Activated CD4-positive, alpha-beta T cell treated with anti-CD3 and anti-CD28 coated beads, Interleukin-2, Interleukin-4, amounts not matched to agents 100 ng/mL and 50 ng/mL, durations not matched to agents 16 hours and 8 hours (primary cell): ENCODE measurements at regions not wholly inside any gene's neighbourhood (a gene's known extent, or its start where the extent isn't known, plus 50 kb on each side); places are given as distances from the start of the nearest gene placed in this dataset.
"Not testable (repeated sequence)": the region's sequence is repeated elsewhere in the genome, so short reads cannot be mapped to it uniquely, and the experiment has no call there.

Experiments
- DNase-seq: peaks from one replicate; pipeline ENCODE4 v3.0.0-alpha.2; 2020; ENCODE audit warnings: low spot score

GRCh38 chr16:86346034-86346433 lies 164.3 kb upstream of the FOXF1 start:
- DNase-seq: no peak

DNA sequence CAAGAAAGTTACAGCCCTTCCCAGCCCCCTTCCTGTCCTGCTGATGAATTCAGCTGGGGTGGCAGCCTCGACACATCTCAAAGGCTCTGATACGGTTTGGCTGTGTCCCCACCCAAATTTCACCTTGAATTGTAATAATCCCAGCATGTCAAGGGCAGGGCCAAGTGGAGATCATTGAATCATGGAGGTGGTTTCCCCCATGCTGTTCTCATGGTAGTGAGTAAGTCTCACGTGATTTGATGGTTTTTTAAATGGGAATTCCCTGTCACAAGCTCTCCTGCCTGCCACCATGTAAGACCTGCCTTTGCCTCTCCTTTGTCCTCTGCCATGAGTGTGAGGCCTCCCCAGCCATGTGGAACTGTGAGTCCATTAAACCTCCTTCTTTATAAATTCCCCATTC lies 163.2 kb upstream of the FOXF1 start:
- no peak for DNase-seq

- DNase-seq: no peak
These were observed 162.3 kb upstream of the FOXF1 start for GRCh38 chr16:86347916-86348555.

GRCh38 chr16:86349338-86349900 lies 160.9 kb upstream of the FOXF1 start:
- no peak for DNase-seq

DNA sequence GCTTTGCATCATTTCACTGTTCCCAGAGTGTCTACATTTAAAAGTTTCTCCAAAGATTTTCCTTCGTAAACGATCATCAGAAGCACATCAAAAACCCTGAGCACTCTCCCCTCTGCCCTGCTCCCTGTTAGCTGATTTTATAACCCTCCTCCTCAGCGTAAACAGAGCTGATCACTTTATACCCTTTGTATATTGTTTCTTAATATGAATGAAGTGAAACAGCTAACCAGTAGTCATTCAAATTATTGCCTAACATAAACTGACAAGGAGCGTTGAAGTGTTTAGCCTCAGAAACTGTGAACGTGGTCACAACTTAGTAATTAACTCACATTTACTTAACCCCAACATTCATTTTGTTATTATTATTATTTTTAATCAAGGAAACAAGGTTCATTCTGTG lies 160.0 kb upstream of the FOXF1 start:
- no peak for DNase-seq

DNA sequence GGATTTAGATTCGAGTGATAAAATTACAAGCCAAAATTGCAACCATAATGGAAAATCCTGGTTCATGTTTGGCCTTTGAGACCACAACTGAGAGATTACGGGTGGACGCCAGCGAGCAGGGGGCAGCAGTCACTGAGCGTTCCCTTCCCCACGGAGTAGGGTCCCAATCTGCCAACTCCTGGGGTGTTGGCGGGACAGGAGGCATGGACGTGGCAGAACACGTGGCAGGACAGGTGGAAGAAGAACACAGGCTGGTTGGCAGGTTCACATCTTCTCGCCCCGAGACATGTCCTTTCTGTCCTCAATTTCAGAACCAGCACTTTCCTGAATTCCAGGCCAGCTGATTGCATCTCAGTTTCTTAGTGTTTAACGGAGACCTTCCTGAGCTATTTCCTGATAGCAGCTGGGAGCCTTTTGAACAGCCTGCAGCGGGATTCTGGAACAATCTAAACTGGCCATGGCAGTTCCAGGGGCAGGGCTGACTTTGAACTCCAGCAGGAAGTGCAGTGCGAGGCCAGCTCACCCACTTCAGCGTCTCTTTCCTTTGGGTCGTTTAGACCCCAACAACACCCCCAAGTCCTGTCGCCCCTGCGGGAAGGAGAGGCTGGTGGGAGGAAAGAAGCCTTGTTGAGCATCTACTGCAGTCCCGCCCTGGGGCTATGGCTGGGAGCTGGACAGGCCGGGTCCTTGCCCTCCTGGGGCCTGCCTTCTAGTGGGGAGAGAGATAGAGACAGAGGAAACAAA lies 159.1 kb upstream of the FOXF1 start:
- DNase-seq: no peak

DNA sequence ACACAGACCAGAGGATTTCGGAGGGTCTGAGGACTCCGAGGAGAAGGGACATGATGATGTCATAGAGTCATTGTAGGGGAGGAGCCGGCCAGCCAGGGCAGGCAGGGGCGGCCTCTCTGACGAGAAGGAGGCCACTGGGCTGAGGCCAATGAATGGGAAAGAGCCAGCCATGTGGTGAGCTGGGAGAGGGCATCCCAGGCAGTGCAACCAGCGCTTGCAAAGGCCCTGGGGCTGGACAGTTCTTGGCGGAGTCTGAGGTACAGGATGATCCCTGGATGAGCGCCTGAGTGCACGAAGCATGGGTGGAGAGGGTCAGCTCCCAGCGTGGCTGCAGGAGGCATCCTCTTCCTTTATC lies 158.6 kb upstream of the FOXF1 start:
- DNase-seq: not testable (repeated sequence)

- DNase-seq: no peak
These were observed 157.2 kb upstream of the FOXF1 start for GRCh38 chr16:86353148-86353547.

GRCh38 chr16:86353948-86354347 lies 156.4 kb upstream of the FOXF1 start:
- DNase-seq: no peak

DNA sequence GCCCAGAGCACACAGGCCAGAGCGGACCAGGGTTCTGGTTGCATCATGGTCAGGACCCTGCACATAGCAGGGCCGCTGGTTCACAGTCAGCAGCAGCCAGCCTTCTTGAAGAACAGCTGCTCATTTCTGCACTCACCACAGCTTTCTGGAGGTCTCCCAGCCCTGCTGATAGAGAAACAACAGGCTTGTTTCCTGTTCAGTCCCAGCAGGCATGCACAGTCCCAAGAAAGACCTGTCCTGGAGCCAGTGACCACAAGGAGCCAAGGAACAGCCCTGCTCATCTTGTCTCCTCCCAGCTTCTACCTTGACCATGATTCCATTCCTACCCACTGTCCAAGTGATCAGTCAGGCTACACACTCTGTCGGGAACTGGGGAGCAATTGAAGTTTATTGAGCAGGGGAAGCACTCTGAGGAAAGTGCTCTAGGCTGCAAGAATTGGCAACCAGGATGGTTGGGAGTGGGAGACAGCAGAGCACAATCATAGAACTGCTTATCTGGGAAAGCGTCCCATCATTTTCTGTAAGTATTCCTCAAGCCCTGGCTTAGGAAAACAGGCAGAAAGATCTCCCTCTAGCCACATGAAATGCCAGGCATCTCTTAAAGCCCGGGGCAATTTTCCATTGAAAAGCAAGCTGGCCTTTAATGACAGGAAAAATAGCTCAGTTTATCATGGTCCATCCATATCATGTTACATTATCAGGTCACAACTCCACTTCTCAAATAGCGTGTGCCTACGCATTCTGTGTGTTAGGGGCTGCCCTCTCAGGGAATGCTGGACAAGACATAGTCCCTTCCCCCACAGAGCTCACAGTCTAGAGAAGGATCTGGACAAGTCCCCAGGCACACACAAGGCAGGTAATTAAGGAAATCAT lies 155.4 kb upstream of the FOXF1 start:
- DNase-seq: no peak

- DNase-seq: no peak
These were observed 154.8 kb upstream of the FOXF1 start for GRCh38 chr16:86355531-86355930.

GRCh38 chr16:86355951-86356350 lies 154.4 kb upstream of the FOXF1 start:
- no peak for DNase-seq

- DNase-seq: no peak
These were observed 153.5 kb upstream of the FOXF1 start for GRCh38 chr16:86356804-86357203.

DNA sequence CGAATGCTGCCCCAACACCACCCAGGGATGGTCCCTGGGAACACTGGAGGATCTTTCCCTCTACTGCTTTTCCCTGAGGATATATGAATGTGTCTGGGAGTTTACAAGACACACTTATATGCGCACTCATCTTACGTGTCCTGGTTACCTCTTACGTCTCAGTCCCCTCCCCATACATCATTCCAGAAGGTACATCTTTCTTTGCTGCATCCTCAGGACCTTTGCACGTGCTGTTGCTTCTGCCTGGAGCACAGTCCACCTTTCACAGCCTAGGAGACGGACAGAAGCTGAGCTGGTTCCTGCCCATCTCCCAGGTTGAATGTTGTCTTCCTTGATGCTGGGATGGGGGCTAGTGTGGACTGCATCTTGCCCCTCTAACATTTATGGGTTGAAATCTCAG lies 153.0 kb upstream of the FOXF1 start:
- DNase-seq: no peak

GRCh38 chr16:86357950-86358349 lies 152.4 kb upstream of the FOXF1 start:
- no peak for DNase-seq

DNA sequence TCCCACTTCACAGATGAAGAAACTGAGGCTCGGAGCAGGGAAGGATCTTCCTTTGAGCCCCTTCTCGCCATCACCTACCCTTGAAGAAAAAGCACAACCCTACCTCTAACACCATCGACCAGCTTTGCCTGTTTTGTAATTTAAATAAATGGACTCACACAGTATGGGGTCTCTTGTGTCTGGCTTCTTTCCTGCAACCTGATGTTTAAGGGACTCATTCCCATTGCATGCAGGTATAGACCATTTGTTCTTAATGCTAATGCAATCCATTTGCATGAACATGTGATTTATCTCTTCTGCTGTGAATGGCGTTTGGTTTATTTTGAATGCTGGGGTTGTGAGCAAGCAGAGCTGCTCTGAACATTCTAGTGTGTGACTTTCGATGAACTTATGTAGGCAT lies 150.8 kb upstream of the FOXF1 start:
- DNase-seq: no peak

DNA sequence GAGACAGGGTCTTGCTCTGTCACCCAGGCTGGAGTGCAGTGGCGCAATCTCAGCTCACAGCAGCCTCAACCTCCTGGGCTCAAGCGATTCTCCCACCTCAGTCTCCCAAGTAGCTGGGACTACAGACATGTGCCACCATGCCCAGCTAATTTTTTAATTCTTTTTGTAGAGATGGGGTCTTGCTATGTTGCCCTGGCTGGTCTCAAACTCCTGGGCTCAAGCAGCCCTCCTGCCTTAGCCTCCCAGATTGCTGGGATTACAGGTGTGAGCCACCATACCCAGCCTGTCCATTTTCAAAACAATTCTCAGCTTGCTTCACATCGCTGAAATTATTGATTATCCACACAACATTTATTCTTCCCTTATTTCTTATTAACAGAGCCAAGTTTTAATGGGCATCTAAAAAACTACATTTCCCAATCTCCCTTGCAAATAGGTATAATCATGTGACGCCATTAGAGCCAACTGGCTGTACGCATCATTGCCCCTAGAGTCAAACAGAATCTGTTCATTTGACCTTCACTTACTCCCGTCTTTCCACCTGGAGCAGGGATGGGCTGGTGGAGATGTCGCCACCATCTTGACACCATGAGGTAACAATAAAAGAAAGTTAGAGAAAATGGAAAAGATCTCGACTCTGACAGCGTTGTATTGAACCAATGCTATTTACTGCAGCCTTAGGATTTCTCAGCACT lies 148.0 kb upstream of the FOXF1 start:
- DNase-seq: no peak

DNA sequence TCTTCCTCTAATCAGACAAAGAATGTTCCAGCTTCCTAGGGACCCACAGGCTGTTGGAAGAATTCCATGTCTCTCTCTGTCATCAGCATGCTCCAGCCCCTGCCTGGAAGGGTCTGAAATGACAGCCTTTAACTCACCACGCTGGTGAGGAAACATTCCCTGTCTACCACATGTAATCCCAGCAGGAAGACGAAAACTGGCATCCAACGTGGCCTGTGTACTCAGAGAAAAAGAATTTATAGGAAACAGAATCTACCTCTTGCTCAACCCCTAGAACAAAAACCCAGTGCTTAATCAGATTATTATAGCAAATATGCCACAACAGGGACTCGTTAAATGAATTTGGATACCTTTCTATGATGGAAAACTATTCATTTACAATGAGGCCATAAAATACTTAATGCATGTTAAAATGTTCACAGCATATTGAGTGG lies 147.3 kb upstream of the FOXF1 start:
- DNase-seq: no peak

DNA sequence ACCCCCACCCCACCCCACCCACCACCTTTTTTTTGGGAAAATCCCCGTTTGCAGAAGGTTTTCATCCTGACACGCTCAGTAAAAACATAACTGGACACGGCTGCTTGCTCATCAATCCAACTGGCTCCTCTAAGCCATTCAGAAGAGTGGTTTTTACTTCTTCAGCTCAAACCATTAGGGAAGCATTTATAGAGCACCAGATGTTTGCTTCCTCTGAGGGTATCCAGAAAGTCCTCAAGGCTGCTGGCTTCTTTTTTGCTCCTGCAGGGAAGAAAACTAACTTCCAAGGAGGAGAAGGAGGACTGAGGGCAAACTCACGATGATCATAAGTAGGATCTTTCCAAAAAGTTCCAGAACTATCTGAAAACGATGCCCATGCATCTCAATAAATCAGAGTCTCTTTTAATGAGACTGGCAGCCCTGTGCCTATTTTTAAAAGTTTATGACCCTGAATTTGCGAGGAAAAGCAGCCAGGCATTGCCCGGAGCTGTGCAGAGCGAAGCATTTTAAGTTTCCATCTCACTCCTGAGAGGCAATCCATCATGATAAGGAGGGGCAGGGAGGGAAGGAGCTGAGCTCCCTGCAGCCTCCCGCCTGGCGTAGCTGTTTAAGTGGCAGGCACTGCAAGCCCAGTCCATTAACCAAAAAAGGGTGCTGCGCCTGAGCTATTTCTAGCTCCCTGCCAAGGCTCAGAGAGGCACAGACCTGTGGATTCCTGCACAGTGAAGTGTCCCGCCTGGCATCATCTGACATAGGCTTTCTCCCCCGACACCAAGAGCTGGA lies 146.3 kb upstream of the FOXF1 start:
- DNase-seq: no peak

DNA sequence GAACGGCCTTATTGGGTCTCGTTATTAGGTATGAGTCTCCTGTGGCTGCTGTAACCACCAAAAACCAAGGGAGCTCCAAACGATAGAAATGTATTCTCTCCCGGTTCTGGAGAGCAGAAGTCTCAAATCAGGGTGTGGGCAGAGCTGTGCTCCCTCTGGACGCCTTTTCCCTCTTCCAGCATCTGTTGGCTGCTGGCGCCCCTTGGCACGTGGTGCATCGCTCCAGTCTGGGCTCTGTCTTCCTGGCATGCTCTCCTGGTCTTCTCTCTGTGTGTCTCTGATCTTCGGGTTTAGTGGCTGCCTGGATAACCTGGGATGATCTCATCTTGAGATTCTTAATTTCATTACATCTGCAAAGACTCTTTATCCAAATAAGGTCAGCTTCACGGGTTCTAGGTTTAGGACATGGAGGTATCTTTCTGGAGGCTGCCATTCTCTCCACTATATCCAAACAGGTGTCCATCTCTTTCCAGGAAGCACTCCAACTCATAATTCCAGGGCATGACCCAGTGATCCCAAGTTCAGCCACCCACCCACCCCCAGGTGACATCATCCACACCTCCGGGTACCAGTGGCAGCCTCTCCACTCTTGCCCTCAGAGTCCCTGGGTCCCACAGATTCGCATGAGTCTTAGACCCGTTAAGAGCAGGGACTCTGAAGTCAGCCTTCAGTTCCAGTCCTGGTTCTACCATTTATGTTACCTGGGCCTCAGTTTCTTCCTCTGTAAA lies 145.5 kb upstream of the FOXF1 start:
- DNase-seq: no peak
